ENCODE measurements at regions not wholly inside any gene's neighbourhood (a gene's known extent, or its start where the extent isn't known, plus 50 kb on each side); places are given as distances from the start of the nearest gene placed in this dataset.

- peaks cover 10% of the 10 kb centered on the region for H3K4me1 Mint-ChIP-seq
Measured at GRCh38 chr17:77830816-77831473, 127.6 kb upstream of the TNRC6C start.

GRCh38 chr17:77831474-77832179, 126.9 kb upstream of the TNRC6C start:
- H3K27me3 Mint-ChIP-seq, result peaks cover 33% of the 10 kb centered on the region
- H3K9me3 Mint-ChIP-seq, result no peaks in the 10 kb centered on the region
- intact Hi-C loops (cut with micrococcal nuclease), result no loop called here
- CTCF ChIA-PET, result no interaction called here
- peaks cover 10% of the 10 kb centered on the region for H3K4me1 Mint-ChIP-seq
- TF ChIP-seq CTCF (IDR thresholded peaks at IDR 0.05), result no peak
- no peak for ATAC-seq (ENCODE audit: low read depth)
- H3K36me3 Mint-ChIP-seq (ENCODE audit: low read depth), result no peaks in the 10 kb centered on the region
- no peak overlapping the region for H3K4me3 Mint-ChIP-seq
- no peak overlapping the region for H3K27ac Mint-ChIP-seq
- DNase-seq, result no peak
- POLR2A ChIA-PET, result no interaction called here

More at GRCh38 chr17:77830816-77831473, 127.6 kb upstream of the TNRC6C start:
- Mint-ChIP-seq H3K27ac (no peak overlapping the region), H3K27me3 (peaks cover 30% of the 10 kb centered on the region), H3K36me3 (ENCODE audit: low read depth) (no peaks in the 10 kb centered on the region), H3K9me3 (no peaks in the 10 kb centered on the region), H3K4me3 (no peak overlapping the region)
- DNase-seq (no peak), ATAC-seq (ENCODE audit: low read depth) (no peak)
- no peak for TF ChIP-seq CTCF (IDR thresholded peaks at IDR 0.05)
- POLR2A ChIA-PET, result no interaction called here
- CTCF ChIA-PET, result no interaction called here
- intact Hi-C loops (cut with micrococcal nuclease), result no loop called here

- no peak for DNase-seq
- Mint-ChIP-seq H3K36me3 (ENCODE audit: low read depth) (no peaks in the 10 kb centered on the region), H3K9me3 (no peaks in the 10 kb centered on the region), H3K4me3 (no peak overlapping the region), H3K4me1 (peaks cover 10% of the 10 kb centered on the region), H3K27me3 (peaks cover 34% of the 10 kb centered on the region), H3K27ac (no peak overlapping the region)
- ATAC-seq (ENCODE audit: low read depth), result no peak
- POLR2A ChIA-PET, result no interaction called here
- no peak for TF ChIP-seq CTCF (IDR thresholded peaks at IDR 0.05)
- intact Hi-C loops (cut with micrococcal nuclease), result no loop called here
- CTCF ChIA-PET, result no interaction called here
Measured at GRCh38 chr17:77832180-77832560, 126.3 kb upstream of the TNRC6C start.

GRCh38 chr17:77833769-77834168, 124.7 kb upstream of the TNRC6C start:
- Mint-ChIP-seq H3K9me3 (no peaks in the 10 kb centered on the region), H3K4me3 (no peak overlapping the region), H3K27ac (no peak overlapping the region), H3K36me3 (ENCODE audit: low read depth) (no peaks in the 10 kb centered on the region), H3K27me3 (peaks cover 44% of the 10 kb centered on the region), H3K4me1 (peaks cover 12% of the 10 kb centered on the region)
- intact Hi-C loops (cut with micrococcal nuclease), result no loop called here
- DNase-seq (peak; percentile 2), ATAC-seq (ENCODE audit: low read depth) (no peak)
- TF ChIP-seq CTCF (IDR thresholded peaks at IDR 0.05), result no peak
- CTCF ChIA-PET, result no interaction called here
- POLR2A ChIA-PET, result interaction anchor here (0.7 to 3.4 kb wide), 2 partner anchors 83 to 124 kb away, joined by 4 to 20 read pairs; partner anchors contain the start of gene TNRC6C

Measured in activated B cell treated with CpG ODN at 0.5 μM for 24 hours (primary cell).